ENCODE measurements at regions not wholly inside any gene's neighbourhood (a gene's known extent, or its start where the extent isn't known, plus 50 kb on each side); places are given as distances from the start of the nearest gene placed in this dataset.

DNA sequence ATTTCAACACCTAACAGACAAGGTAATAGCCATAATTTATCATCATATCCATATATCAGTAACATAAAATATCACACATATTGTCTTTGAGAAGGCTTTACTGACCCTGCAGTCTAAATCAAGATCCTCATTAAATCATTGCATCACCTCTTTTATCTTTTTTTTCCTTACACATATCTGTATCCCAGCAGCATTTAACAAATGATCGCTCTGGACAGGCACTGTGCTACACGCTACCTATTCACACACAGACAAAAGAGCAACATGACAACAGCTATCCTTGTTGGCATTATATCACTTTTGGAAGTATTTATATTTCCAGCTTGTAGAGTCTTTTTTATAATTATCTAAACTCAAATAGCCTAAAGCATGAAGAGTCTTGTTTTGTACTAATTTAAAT is 73.3 kb upstream of the NBEA start:
- Histone ChIP-seq H2BK120ac (ENCODE audit: insufficient read depth, low read length, poor library complexity) (no peak overlapping the region), H3K79me2 (ENCODE audit: control insufficient read depth, insufficient read depth, low read length, poor library complexity) (no peaks in the 10 kb centered on the region), H2BK5ac (ENCODE audit: low read depth, low read length, poor library complexity) (no peak overlapping the region), H3K14ac (ENCODE audit: low read length) (no peak overlapping the region), H3K18ac (ENCODE audit: low read length) (no peak overlapping the region), H3K4ac (ENCODE audit: low read depth, low read length) (no peak overlapping the region), H3K23ac (ENCODE audit: low read length) (no peak overlapping the region), H4K91ac (ENCODE audit: low read depth, low read length) (no peak overlapping the region), H3K4me2 (ENCODE audit: low read length) (no peak overlapping the region), H2AK5ac (ENCODE audit: low read length) (no peak overlapping the region), H3K27ac (ENCODE audit: low read depth, low read length) (no peak overlapping the region), H3K4me1 (ENCODE audit: control insufficient read depth in 1 of 2, insufficient read depth in 2 of 2, low read length in 2 of 2) (no peaks in the 10 kb centered on the region), H4K8ac (ENCODE audit: low read depth, low read length) (no peak overlapping the region), H3K36me3 (ENCODE audit: control insufficient read depth in 1 of 2, insufficient read depth in 2 of 2, low read length in 2 of 2) (no peaks in the 10 kb centered on the region), H2AFZ (ENCODE audit: insufficient read depth, low read length, poor library complexity) (no peak overlapping the region), H3K9ac (ENCODE audit: low read length) (no peak overlapping the region), H3K4me3 (ENCODE audit: low read depth, low read length) (no peak overlapping the region), H2BK12ac (ENCODE audit: low read length) (no peak overlapping the region), H4K12ac (ENCODE audit: low read depth, low read length) (no peak overlapping the region), H3K9me3 (ENCODE audit: insufficient read depth, low read depth, low read length) (no peaks in the 10 kb centered on the region), H3K27me3 (ENCODE audit: insufficient read depth, low read length) (no peaks in the 10 kb centered on the region), H3K79me1 (ENCODE audit: low read length) (no peaks in the 10 kb centered on the region)
- no peak for DNase-seq
- no CpG with 5 or more reads among the region's 2 CpGs for WGBS (ENCODE audit: extremely low coverage, insufficient coverage, insufficient read length)

DNA sequence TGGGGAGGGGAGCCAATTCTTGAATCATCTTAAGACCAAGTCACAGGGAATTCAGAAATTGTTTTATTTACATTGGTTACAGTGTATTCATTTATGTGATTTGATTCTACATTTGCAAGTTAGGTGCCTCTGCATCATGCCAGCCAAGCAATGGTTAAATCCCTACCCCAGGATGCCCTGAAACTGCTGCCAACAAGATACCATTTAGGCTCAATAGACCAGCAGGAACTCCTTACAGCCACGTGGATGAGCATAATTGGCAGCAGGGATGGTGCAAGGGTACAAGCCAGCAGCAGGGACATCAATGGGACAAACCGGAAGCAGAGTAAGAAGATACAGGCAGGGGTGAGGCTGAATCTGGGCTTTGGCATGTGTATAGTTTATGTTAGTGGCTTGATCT is 72.4 kb upstream of the NBEA start:
- Histone ChIP-seq H2BK12ac (ENCODE audit: low read length) (no peak overlapping the region), H3K4me3 (ENCODE audit: low read depth, low read length) (no peak overlapping the region), H3K9ac (ENCODE audit: low read length) (no peak overlapping the region), H4K8ac (ENCODE audit: low read depth, low read length) (no peak overlapping the region), H3K79me2 (ENCODE audit: control insufficient read depth, insufficient read depth, low read length, poor library complexity) (no peaks in the 10 kb centered on the region), H2BK5ac (ENCODE audit: low read depth, low read length, poor library complexity) (no peak overlapping the region), H3K4me2 (ENCODE audit: low read length) (no peak overlapping the region), H4K12ac (ENCODE audit: low read depth, low read length) (no peak overlapping the region), H3K4me1 (ENCODE audit: control insufficient read depth in 1 of 2, insufficient read depth in 2 of 2, low read length in 2 of 2) (no peaks in the 10 kb centered on the region), H3K36me3 (ENCODE audit: control insufficient read depth in 1 of 2, insufficient read depth in 2 of 2, low read length in 2 of 2) (no peaks in the 10 kb centered on the region), H2BK120ac (ENCODE audit: insufficient read depth, low read length, poor library complexity) (no peak overlapping the region), H3K27me3 (ENCODE audit: insufficient read depth, low read length) (no peaks in the 10 kb centered on the region), H3K18ac (ENCODE audit: low read length) (no peak overlapping the region), H3K23ac (ENCODE audit: low read length) (no peak overlapping the region), H2AK5ac (ENCODE audit: low read length) (no peak overlapping the region), H3K79me1 (ENCODE audit: low read length) (no peaks in the 10 kb centered on the region), H3K4ac (ENCODE audit: low read depth, low read length) (no peak overlapping the region), H4K91ac (ENCODE audit: low read depth, low read length) (no peak overlapping the region), H2AFZ (ENCODE audit: insufficient read depth, low read length, poor library complexity) (no peak overlapping the region), H3K27ac (ENCODE audit: low read depth, low read length) (no peak overlapping the region), H3K9me3 (ENCODE audit: insufficient read depth, low read depth, low read length) (no peaks in the 10 kb centered on the region), H3K14ac (ENCODE audit: low read length) (no peak overlapping the region)
- DNase-seq, result no peak
- whole genome bisulfite sequencing (ENCODE audit: extremely low coverage, insufficient coverage, insufficient read length), result no CpG with 5 or more reads among the region's 2 CpGs

DNA sequence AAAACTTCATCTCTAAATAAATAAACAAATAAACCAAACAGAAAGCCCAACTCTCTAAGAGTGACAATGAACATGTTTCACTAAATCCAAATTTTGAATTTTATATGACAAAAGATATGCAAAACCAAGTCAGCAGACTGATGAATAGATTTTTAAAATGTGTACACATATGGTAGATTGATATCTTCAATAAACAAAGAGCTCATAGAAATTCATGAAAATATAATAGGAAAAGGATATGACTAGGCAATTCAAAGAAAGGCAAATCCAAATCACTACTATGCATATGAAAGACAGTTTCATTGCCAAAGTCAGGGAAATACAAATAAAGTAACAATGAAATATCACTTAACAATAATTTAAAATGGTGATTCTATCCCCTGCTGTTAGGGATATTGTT is 63.7 kb upstream of the NBEA start:
- no peak overlapping the region for H4K91ac ChIP-seq (ENCODE audit: low read depth, low read length)
- H3K36me3 ChIP-seq (ENCODE audit: control insufficient read depth in 1 of 2, insufficient read depth in 2 of 2, low read length in 2 of 2), result no peaks in the 10 kb centered on the region
- no peak overlapping the region for H2BK5ac ChIP-seq (ENCODE audit: low read depth, low read length, poor library complexity)
- DNase-seq, result no peak
- H2AFZ ChIP-seq (ENCODE audit: insufficient read depth, low read length, poor library complexity), result no peak overlapping the region
- H4K12ac ChIP-seq (ENCODE audit: low read depth, low read length), result no peak overlapping the region
- H3K9ac ChIP-seq (ENCODE audit: low read length), result no peak overlapping the region
- no peak overlapping the region for H3K23ac ChIP-seq (ENCODE audit: low read length)
- no peak overlapping the region for H2BK120ac ChIP-seq (ENCODE audit: insufficient read depth, low read length, poor library complexity)
- no peak overlapping the region for H3K14ac ChIP-seq (ENCODE audit: low read length)
- no peak overlapping the region for H3K4ac ChIP-seq (ENCODE audit: low read depth, low read length)
- H3K4me2 ChIP-seq (ENCODE audit: low read length), result no peak overlapping the region
- H3K27ac ChIP-seq (ENCODE audit: low read depth, low read length), result no peak overlapping the region
- H3K9me3 ChIP-seq (ENCODE audit: insufficient read depth, low read depth, low read length), result no peaks in the 10 kb centered on the region
- H2AK5ac ChIP-seq (ENCODE audit: low read length), result no peak overlapping the region
- no peaks in the 10 kb centered on the region for H3K79me2 ChIP-seq (ENCODE audit: control insufficient read depth, insufficient read depth, low read length, poor library complexity)
- no peak overlapping the region for H3K18ac ChIP-seq (ENCODE audit: low read length)
- H3K79me1 ChIP-seq (ENCODE audit: low read length), result no peaks in the 10 kb centered on the region
- no peak overlapping the region for H2BK12ac ChIP-seq (ENCODE audit: low read length)
- H3K27me3 ChIP-seq (ENCODE audit: insufficient read depth, low read length), result no peaks in the 10 kb centered on the region
- no peak overlapping the region for H4K8ac ChIP-seq (ENCODE audit: low read depth, low read length)
- no peak overlapping the region for H3K4me3 ChIP-seq (ENCODE audit: low read depth, low read length)
- no peaks in the 10 kb centered on the region for H3K4me1 ChIP-seq (ENCODE audit: control insufficient read depth in 1 of 2, insufficient read depth in 2 of 2, low read length in 2 of 2)

DNA sequence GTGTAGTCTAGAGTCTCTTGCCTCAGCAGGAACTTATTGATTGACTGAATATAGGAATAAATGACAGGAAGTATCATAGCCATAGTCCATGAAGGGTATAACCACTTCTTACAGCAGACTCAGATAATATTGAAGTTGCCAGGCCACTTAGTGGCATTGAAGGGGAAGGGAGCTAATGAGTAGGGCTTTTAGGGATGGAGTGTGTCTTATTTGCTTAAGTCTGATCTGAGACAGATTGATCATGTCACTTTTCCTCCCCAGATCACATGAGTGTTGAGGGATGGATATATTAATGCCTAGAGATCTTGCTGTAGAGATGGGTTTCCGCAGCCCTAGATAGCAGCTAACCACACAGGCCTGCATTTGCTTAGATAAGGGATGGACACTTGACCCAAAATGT is 62.2 kb upstream of the NBEA start:
- H4K91ac ChIP-seq (ENCODE audit: low read depth, low read length), result no peak overlapping the region
- no peak overlapping the region for H2AFZ ChIP-seq (ENCODE audit: insufficient read depth, low read length, poor library complexity)
- no peak overlapping the region for H3K4me3 ChIP-seq (ENCODE audit: low read depth, low read length)
- WGBS (ENCODE audit: extremely low coverage, insufficient coverage, insufficient read length), result no CpG with 5 or more reads among the region's 1 CpG
- no peak overlapping the region for H3K4ac ChIP-seq (ENCODE audit: low read depth, low read length)
- no peak overlapping the region for H2AK5ac ChIP-seq (ENCODE audit: low read length)
- no peaks in the 10 kb centered on the region for H3K9me3 ChIP-seq (ENCODE audit: insufficient read depth, low read depth, low read length)
- H3K4me2 ChIP-seq (ENCODE audit: low read length), result no peak overlapping the region
- no peak overlapping the region for H3K27ac ChIP-seq (ENCODE audit: low read depth, low read length)
- no peak overlapping the region for H4K8ac ChIP-seq (ENCODE audit: low read depth, low read length)
- no peak overlapping the region for H4K12ac ChIP-seq (ENCODE audit: low read depth, low read length)
- H3K4me1 ChIP-seq (ENCODE audit: control insufficient read depth in 1 of 2, insufficient read depth in 2 of 2, low read length in 2 of 2), result no peaks in the 10 kb centered on the region
- no peak overlapping the region for H2BK12ac ChIP-seq (ENCODE audit: low read length)
- H3K23ac ChIP-seq (ENCODE audit: low read length), result no peak overlapping the region
- H3K79me2 ChIP-seq (ENCODE audit: control insufficient read depth, insufficient read depth, low read length, poor library complexity), result no peaks in the 10 kb centered on the region
- no peak overlapping the region for H2BK120ac ChIP-seq (ENCODE audit: insufficient read depth, low read length, poor library complexity)
- DNase-seq, result no peak
- H3K27me3 ChIP-seq (ENCODE audit: insufficient read depth, low read length), result no peaks in the 10 kb centered on the region
- H3K36me3 ChIP-seq (ENCODE audit: control insufficient read depth in 1 of 2, insufficient read depth in 2 of 2, low read length in 2 of 2), result no peaks in the 10 kb centered on the region
- H3K9ac ChIP-seq (ENCODE audit: low read length), result no peak overlapping the region
- no peaks in the 10 kb centered on the region for H3K79me1 ChIP-seq (ENCODE audit: low read length)
- no peak overlapping the region for H3K14ac ChIP-seq (ENCODE audit: low read length)
- no peak overlapping the region for H3K18ac ChIP-seq (ENCODE audit: low read length)
- H2BK5ac ChIP-seq (ENCODE audit: low read depth, low read length, poor library complexity), result no peak overlapping the region

DNA sequence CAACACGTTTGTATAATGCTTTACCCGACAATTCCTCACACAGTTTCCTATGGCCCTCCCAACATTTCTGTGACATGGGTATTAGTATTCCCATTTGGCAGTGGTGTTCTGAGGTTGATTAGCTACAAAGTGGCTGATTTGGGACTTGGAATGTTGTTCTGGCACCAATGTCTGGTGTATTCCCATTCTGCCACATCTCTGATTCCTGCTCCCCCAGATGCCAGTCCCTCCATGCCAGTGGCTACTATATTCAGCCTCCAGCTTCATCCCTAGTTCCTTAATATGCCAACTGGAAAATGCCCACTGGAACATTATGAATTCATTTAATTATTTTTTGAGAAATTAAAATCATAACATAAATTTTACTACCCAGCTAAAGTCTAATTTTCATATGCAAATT is 60.6 kb upstream of the NBEA start:
- H3K14ac ChIP-seq (ENCODE audit: low read length), result no peak overlapping the region
- no peaks in the 10 kb centered on the region for H3K36me3 ChIP-seq (ENCODE audit: control insufficient read depth in 1 of 2, insufficient read depth in 2 of 2, low read length in 2 of 2)
- no peaks in the 10 kb centered on the region for H3K4me1 ChIP-seq (ENCODE audit: control insufficient read depth in 1 of 2, insufficient read depth in 2 of 2, low read length in 2 of 2)
- H3K18ac ChIP-seq (ENCODE audit: low read length), result no peak overlapping the region
- no peak overlapping the region for H2AK5ac ChIP-seq (ENCODE audit: low read length)
- no peak overlapping the region for H2BK12ac ChIP-seq (ENCODE audit: low read length)
- peak overlapping the region; percentile 72 for H3K9ac ChIP-seq (ENCODE audit: low read length)
- no peak overlapping the region for H3K4me3 ChIP-seq (ENCODE audit: low read depth, low read length)
- no peaks in the 10 kb centered on the region for H3K79me1 ChIP-seq (ENCODE audit: low read length)
- no CpG with 5 or more reads among the region's 2 CpGs for WGBS (ENCODE audit: extremely low coverage, insufficient coverage, insufficient read length)
- no peak overlapping the region for H3K23ac ChIP-seq (ENCODE audit: low read length)
- no peak overlapping the region for H3K4me2 ChIP-seq (ENCODE audit: low read length)
- H3K27ac ChIP-seq (ENCODE audit: low read depth, low read length), result no peak overlapping the region
- DNase-seq, result no peak
- no peaks in the 10 kb centered on the region for H3K9me3 ChIP-seq (ENCODE audit: insufficient read depth, low read depth, low read length)
- H2BK120ac ChIP-seq (ENCODE audit: insufficient read depth, low read length, poor library complexity), result no peak overlapping the region
- H4K91ac ChIP-seq (ENCODE audit: low read depth, low read length), result no peak overlapping the region
- no peak overlapping the region for H4K8ac ChIP-seq (ENCODE audit: low read depth, low read length)
- H3K4ac ChIP-seq (ENCODE audit: low read depth, low read length), result no peak overlapping the region
- H2AFZ ChIP-seq (ENCODE audit: insufficient read depth, low read length, poor library complexity), result no peak overlapping the region
- H2BK5ac ChIP-seq (ENCODE audit: low read depth, low read length, poor library complexity), result no peak overlapping the region
- no peaks in the 10 kb centered on the region for H3K79me2 ChIP-seq (ENCODE audit: control insufficient read depth, insufficient read depth, low read length, poor library complexity)
- H3K27me3 ChIP-seq (ENCODE audit: insufficient read depth, low read length), result no peaks in the 10 kb centered on the region
- no peak overlapping the region for H4K12ac ChIP-seq (ENCODE audit: low read depth, low read length)

All from trophoblast cell (in vitro differentiated cells and primary cell).